G401.6 (cell line): ENCODE measurements at regions not wholly inside any gene's neighbourhood (a gene's known extent, or its start where the extent isn't known, plus 50 kb on each side); places are given as distances from the start of the nearest gene placed in this dataset.
"Not testable (repeated sequence)": the region's sequence is repeated elsewhere in the genome, so short reads cannot be mapped to it uniquely, and the experiment has no call there.

Source experiments
- FAIRE-seq: peaks from 2 replicates; lab custom pipeline; 2012; peaks lifted over from hg19 to GRCh38; lab: Jason Lieb, UNC

DNA sequence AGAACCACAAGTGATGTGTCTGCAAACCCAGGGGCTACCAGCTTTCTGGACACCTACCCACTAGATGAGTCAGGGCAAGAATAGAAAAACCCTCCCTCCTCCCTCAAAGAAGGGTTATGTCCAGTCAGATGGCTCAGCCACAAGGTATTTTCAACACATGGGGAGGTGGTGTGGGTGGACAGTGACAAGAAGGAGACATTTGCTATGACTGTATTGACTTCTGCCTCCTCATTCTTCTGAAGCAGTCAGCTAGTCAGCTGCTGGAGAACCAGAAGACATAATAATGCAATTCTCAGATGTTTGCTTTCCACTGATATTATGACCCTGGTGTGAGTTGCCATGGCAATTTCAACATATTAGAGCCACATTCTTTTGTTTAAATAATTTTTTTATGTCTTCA lies 66.7 kb upstream of the GOLGA8B start:
- no peak for FAIRE-seq

DNA sequence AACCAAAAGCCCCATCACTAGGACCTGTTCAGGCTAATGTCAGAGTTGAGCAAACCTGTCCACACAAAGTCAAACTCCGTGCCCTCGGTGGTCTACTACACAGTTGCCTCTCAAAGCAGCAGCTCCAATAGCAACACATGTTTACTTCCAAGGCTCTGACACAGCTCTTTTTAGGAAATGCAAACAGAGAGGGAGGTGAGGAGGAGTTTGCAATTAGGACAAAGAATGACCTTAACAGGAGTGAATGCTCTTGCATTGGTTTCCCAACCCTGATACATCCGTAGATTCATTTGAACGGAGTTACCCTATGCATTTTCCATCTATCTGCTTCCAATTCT lies 64.8 kb upstream of the GOLGA8B start:
- FAIRE-seq = no peak

DNA sequence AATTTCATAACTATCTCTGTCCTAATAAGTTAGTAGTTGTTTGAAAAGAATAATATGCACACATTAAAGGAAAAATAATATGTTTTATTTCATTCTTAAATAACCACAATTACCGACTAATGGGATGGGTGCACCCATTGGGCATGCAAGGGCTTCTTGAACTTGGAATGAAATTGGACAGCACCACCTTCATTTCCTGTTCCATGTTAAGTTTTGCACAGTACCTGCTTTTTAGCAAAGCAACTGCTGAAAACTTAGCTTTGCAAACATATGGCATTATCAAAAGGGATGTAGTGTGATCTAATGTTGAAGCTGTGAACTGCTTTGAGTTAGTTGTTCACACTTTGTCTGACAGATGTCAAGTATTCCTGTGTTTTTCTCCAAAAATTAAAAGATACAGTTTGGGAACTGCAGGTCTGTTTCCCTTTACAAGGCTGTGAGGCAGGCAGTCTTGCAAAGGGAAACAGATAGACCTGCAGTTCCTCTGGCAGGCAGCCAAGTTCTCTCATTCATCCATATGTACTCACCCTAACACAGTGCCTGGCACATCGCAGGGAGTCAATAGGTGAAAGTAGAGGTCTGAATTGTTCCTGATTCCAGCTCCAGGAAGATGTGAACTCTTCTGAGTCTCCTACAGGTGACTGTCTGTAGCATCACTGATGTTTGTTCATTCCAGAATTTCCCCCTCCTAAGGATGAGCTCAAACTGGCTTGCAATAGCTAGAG lies 64.3 kb upstream of the GOLGA8B start:
- FAIRE-seq = no peak

DNA sequence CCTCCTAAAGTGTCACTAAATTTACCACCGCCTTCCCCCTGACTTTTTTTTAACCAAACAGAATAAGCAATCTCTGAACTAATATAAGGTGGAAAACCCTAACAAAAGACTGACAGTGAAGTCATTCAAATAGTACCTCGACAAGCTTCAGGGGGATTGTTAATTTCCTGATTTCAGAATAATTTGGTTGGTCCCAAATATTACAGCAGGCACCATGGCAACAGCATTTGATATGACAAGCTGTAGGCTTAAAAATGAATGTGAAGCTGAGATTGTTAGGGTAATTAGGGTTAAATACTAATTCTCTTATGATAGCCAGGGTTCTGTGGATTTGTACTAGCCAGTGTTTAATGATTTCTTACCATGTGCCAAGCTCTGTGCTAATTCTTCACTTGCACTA lies 63.5 kb upstream of the GOLGA8B start:
- FAIRE-seq = no peak

DNA sequence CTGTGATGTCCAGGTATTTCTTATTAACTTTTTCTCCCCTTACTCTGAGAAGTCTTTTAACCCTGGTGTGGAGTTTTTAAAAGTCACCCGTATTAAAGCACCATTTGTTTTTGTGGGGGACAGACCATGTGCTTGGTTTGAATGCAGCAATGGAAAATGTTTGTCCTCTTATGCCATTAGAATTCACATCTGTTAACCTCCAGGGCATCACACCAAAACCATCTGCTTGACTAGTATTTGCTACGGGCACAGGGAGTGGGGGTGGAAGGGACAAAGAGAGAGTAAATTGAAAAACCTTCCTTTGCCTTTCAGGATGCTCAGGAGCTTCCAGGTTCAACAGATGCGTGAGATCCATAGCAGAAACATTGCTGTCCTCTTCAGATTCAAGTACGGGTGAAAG lies 61.4 kb upstream of the GOLGA8B start:
- no peak for FAIRE-seq

DNA sequence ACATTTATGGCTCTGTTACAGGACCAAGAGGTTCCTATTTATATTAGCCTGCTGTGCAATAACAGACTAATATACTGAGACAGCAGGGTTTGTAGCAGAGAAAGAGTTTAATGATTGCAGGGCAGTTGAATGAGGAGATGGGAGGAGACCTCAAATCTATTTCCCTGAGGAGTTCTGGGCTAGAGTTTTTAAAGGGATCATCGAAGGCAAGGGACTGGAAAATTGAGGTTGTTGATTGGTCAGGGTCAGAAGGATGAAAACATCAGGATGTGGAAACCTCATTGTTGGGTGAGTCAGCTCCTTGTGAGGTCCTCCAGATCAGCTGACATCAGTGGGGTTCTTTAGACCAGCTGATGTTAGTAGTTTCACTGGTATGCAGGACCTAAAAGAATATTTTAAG lies 60.6 kb upstream of the GOLGA8B start:
- no peak for FAIRE-seq

DNA sequence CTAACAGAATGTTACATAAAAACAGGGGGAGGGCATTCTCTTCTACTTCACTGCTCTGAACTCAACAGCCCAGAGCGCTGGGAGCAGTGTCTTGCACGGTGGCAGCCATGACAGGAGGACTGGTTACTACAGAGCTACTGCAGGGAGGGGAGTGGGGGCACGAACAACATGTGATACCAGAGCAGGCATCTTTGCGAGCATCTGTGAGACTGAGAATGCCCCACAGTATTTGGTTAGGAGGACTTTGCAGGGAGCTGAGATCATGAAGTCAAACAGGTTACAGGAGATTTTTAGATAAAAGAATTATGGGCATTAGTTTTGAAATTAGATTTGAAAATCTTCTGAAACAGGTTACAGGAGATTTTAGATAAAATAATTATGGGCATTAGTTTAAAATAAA lies 58.8 kb upstream of the GOLGA8B start:
- no peak for FAIRE-seq

DNA sequence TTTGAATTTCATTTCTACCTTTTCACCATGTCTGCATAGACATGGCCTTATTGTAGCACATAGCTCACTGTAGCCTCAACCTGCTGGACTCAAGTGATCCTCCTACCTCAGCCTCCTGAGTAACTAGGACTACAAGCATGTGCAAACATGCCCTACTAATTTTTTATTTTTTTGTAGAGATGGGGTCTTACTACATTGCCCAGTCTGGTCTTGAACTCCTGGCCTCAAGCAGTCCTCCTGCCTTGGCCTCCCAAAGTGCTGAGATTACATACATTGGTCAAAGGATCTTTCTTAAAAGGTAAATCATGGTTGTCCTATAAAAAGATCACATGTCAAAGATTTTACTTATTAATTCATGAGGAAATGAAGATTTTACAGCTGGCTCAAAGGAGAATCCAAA lies 57.2 kb upstream of the GOLGA8B start:
- no peak for FAIRE-seq

DNA sequence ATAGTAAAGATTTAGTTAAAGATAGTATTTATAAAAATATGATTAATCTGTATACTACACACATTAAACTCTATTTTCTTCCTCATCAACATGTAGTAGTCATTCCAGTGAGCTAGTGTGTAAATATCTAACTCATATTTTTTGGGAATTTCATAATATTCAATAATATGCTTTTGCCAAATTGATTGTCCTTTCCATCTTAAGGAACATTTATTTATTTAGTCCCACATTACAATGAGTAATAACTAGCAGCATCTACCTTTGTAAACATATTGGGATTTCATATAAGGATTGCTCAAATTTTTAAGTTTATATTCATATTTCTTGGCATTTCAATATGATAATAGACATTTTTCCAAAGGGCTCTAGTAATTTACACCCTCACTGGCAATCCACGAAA lies 53.9 kb upstream of the GOLGA8B start:
- peak; percentile 17 for FAIRE-seq

DNA sequence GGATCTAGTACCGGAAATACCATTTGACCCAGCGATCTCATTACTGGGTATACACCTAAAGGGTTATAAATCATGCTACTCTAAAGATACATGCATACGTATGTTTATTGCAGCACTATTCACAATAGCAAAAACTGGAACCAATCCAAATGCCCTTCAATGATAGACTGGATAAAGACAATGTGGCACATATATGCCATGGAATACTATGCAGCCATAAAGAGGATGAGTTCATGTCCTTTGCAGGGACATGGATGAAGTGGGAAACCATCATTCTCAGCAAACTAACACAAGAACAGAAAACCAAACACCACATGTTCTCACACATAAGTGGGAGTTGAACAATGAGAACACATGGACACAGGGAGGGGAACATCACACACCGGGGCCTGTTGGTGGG lies 50.2 kb upstream of the GOLGA8B start:
- FAIRE-seq = not testable (repeated sequence)
